GM23338 (cell line): ENCODE measurements at regions not wholly inside any gene's neighbourhood (a gene's known extent, or its start where the extent isn't known, plus 50 kb on each side); places are given as distances from the start of the nearest gene placed in this dataset.

Experiments used
- ATAC-seq: fragments of 200-7000 bp; cut with Tn5 transposase; 3 replicates; pipeline ENCODE4 v1.9.1; 2020
- DNase-seq: peaks from one replicate; pipeline ENCODE4 v3.0.0-alpha.2; 2015; ENCODE audit warnings: low spot score
- H2AFZ ChIP-seq: fragments of 200-600 bp; sonication (generic); 2 replicates; pipeline ENCODE4 v1.8.0; 2016; ENCODE audit warnings: antibody characterized with exemption, mild to moderate bottlenecking, moderate library complexity
- H3F3A ChIP-seq: fragments of 200-600 bp; sonication (generic); replicated peaks from 2 replicates; pipeline ENCODE4 v1.8.0; 2017; ENCODE audit warnings: antibody characterized with exemption, mixed run types, low read depth
- H3K27ac ChIP-seq: fragments of 200-600 bp; sonication (generic); 2 replicates; pipeline ENCODE4 v1.6.1; 2016; ENCODE audit warnings: low read depth
- H3K27me3 ChIP-seq: fragments of 200-600 bp; sonication (generic); 2 replicates; pipeline ENCODE4 v1.8.0; 2016; ENCODE audit warnings: mild to moderate bottlenecking, mixed run types, moderate library complexity; ENCODE audit not compliant: insufficient read depth
- H3K36me3 ChIP-seq: fragments of 200-600 bp; sonication (generic); 2 replicates; pipeline ENCODE4 v1.8.0; 2016; ENCODE audit warnings: mild to moderate bottlenecking; ENCODE audit not compliant: insufficient read depth
- H3K4me1 ChIP-seq: fragments of 200-600 bp; sonication (generic); 2 replicates; pipeline ENCODE4 v1.8.0; 2016; ENCODE audit warnings: mild to moderate bottlenecking, moderate library complexity; ENCODE audit not compliant: insufficient read depth
- H3K4me2 ChIP-seq: fragments of 200-600 bp; sonication (generic); 2 replicates; pipeline ENCODE4 v1.7.1; 2017; ENCODE audit warnings: mixed run types
- H3K4me3 ChIP-seq: fragments of 200-600 bp; sonication (generic); 2 replicates; pipeline ENCODE4 v1.6.1; 2016; ENCODE audit warnings: mixed run types
- H3K79me2 ChIP-seq: fragments of 200-600 bp; sonication (generic); replicated peaks from 2 replicates; pipeline ENCODE4 v1.8.0; 2017; ENCODE audit warnings: mild to moderate bottlenecking; ENCODE audit not compliant: insufficient read depth
- H3K9me2 ChIP-seq: fragments of 200-600 bp; sonication (generic); 2 replicates; pipeline ENCODE4 v1.8.0; 2017; ENCODE audit not compliant: insufficient read depth
- H4K20me1 ChIP-seq: fragments of 200-600 bp; sonication (generic); replicated peaks from 2 replicates; pipeline ENCODE4 v1.8.0; 2017; ENCODE audit warnings: mild to moderate bottlenecking; ENCODE audit not compliant: insufficient read depth
- H3K27ac Mint-ChIP-seq: 2 replicates; pipeline ENCODE4 v1.8.0; 2020; ENCODE audit warnings: inconsistent platforms, mild to moderate bottlenecking, moderate library complexity, mixed read lengths
- H3K27me3 Mint-ChIP-seq: 3 replicates; pipeline ENCODE4 v1.8.0; 2022; ENCODE audit warnings: low read depth, mild to moderate bottlenecking, moderate library complexity, mixed read lengths, inconsistent platforms; ENCODE audit not compliant: insufficient read depth, poor library complexity
- H3K36me3 Mint-ChIP-seq: 3 replicates; pipeline ENCODE4 v1.8.0; 2021; ENCODE audit warnings: low read depth, mild to moderate bottlenecking, inconsistent platforms, moderate library complexity, mixed read lengths
- H3K4me1 Mint-ChIP-seq: 3 replicates; pipeline ENCODE4 v1.8.0; 2020; ENCODE audit warnings: mild to moderate bottlenecking, inconsistent platforms, mixed read lengths
- H3K4me3 Mint-ChIP-seq: 3 replicates; pipeline ENCODE4 v1.8.0; 2021; ENCODE audit warnings: moderate library complexity, mild to moderate bottlenecking, inconsistent platforms, mixed read lengths
- H3K9me3 Mint-ChIP-seq: 3 replicates; pipeline ENCODE4 v1.8.0; 2020; ENCODE audit warnings: moderate library complexity, mild to moderate bottlenecking, inconsistent platforms, mixed read lengths
- CREB1 ChIP-seq: fragments of 250-450 bp; sonication (Bioruptor Pico); IDR thresholded peaks from 2 replicates; pipeline ENCODE4 v1.5.0; 2020; ENCODE audit warnings: low read depth, mild to moderate bottlenecking, moderate library complexity
- EZH2phosphoT487 ChIP-seq: fragments of 200-600 bp; sonication (generic); IDR thresholded peaks from one replicate; pipeline ENCODE4 v1.8.1; 2018; ENCODE audit warnings: antibody characterized with exemption; ENCODE audit not compliant: unreplicated experiment
- JUNB ChIP-seq: IDR thresholded peaks from one replicate; pipeline ENCODE4 v1.6.1; 2016; ENCODE audit warnings: antibody characterized with exemption; ENCODE audit not compliant: unreplicated experiment
- NANOG ChIP-seq: IDR thresholded peaks from 2 replicates; pipeline ENCODE4 v1.6.1; 2016; ENCODE audit warnings: antibody characterized with exemption, borderline replicate concordance
- POLR2AphosphoS5 ChIP-seq: IDR thresholded peaks from 2 replicates; pipeline ENCODE4 v1.6.1; 2016; ENCODE audit warnings: antibody characterized with exemption, low read depth
- STAT1 ChIP-seq: IDR thresholded peaks from one replicate; pipeline ENCODE4 v1.6.1; 2016; ENCODE audit warnings: antibody characterized with exemption; ENCODE audit not compliant: unreplicated experiment
- ZNF114 ChIP-seq: fragments of 250-450 bp; sonication (Bioruptor Pico); IDR thresholded peaks from 2 replicates; pipeline ENCODE4 v1.5.0; 2020; ENCODE audit warnings: mild to moderate bottlenecking, moderate library complexity
- ZNF331 ChIP-seq: fragments of 250-450 bp; sonication (Bioruptor Pico); IDR thresholded peaks from 2 replicates; pipeline ENCODE4 v1.5.0; 2020; ENCODE audit warnings: low read depth, mild to moderate bottlenecking, moderate library complexity
- TF ChIP-seq, protein P1 (sequence below): IDR thresholded peaks from 2 replicates; pipeline ENCODE4 v1.6.1; 2016; ENCODE audit warnings: antibody characterized with exemption
- TF ChIP-seq, protein P2 (sequence below): fragments of 250-450 bp; sonication (Bioruptor Pico); IDR thresholded peaks from 2 replicates; pipeline ENCODE4 v1.5.0; 2020; ENCODE audit warnings: mild to moderate bottlenecking, moderate library complexity
- TF ChIP-seq, protein P3 (sequence below), 2 experiments: fragments of 200-600 bp in 1 of 2; sonication (generic) in 1 of 2; conservative IDR thresholded peaks; 2 replicates each; pipeline versions ENCODE4 v1.5.1 to v1.6.1; 2016 to 2017; ENCODE audit warnings: antibody characterized with exemption in 2 of 2, low read depth in 2 of 2, mild to moderate bottlenecking in 2 of 2, moderate library complexity in 1 of 2
- TF ChIP-seq, protein P4 (sequence below): IDR thresholded peaks from one replicate; pipeline ENCODE4 v1.6.1; 2018; ENCODE audit warnings: antibody characterized with exemption; ENCODE audit not compliant: unreplicated experiment

DNA sequence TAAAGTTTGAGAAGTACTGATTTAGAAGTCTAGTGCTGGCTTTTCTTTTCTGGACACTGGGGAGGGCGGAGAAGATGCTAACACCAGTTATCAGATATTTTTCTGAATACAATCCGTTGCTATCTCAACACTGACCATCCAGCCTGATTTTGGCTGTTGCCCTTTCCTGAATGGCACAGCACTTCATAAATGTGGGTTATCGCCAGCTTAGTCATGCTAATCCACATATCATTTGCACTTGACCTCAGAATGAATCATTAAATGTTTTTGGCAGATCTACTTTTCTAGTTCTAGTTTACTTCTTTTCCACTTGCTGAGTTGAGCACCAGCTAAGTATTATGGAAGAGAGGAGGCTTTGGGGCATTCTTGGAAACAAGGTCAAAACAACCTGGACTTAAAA is 60.8 kb upstream of the ESX1 start:
- H3K9me3 Mint-ChIP-seq = no peaks in the 10 kb centered on the region
- H3K27ac Mint-ChIP-seq = no peak overlapping the region
- Histone ChIP-seq H3K27ac (no peak overlapping the region), H4K20me1 (no peaks in the 10 kb centered on the region), H3K36me3 (no peaks in the 10 kb centered on the region), H3K4me2 (no peak overlapping the region), H3F3A (no peaks in the 10 kb centered on the region), H3K9me2 (no peaks in the 10 kb centered on the region), H3K79me2 (no peaks in the 10 kb centered on the region), H3K27me3 (no peaks in the 10 kb centered on the region), H2AFZ (no peak overlapping the region), H3K4me3 (no peak overlapping the region), H3K4me1 (0 out of 2 replicates have a peak, but pooled peaks cover 7% of the 10 kb centered on the region)
- TF ChIP-seq ZNF331 (CRISPR knock-in tag) (no peak), EZH2phosphoT487 (no peak), JUNB (no peak), POLR2AphosphoS5 (no peak), NANOG (no peak), STAT1 (no peak), CREB1 (CRISPR knock-in tag) (no peak), ZNF114 (no peak)
- TF ChIP-seq, protein P1, sequence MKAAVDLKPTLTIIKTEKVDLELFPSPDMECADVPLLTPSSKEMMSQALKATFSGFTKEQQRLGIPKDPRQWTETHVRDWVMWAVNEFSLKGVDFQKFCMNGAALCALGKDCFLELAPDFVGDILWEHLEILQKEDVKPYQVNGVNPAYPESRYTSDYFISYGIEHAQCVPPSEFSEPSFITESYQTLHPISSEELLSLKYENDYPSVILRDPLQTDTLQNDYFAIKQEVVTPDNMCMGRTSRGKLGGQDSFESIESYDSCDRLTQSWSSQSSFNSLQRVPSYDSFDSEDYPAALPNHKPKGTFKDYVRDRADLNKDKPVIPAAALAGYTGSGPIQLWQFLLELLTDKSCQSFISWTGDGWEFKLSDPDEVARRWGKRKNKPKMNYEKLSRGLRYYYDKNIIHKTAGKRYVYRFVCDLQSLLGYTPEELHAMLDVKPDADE = no peak
- TF ChIP-seq, protein P2, sequence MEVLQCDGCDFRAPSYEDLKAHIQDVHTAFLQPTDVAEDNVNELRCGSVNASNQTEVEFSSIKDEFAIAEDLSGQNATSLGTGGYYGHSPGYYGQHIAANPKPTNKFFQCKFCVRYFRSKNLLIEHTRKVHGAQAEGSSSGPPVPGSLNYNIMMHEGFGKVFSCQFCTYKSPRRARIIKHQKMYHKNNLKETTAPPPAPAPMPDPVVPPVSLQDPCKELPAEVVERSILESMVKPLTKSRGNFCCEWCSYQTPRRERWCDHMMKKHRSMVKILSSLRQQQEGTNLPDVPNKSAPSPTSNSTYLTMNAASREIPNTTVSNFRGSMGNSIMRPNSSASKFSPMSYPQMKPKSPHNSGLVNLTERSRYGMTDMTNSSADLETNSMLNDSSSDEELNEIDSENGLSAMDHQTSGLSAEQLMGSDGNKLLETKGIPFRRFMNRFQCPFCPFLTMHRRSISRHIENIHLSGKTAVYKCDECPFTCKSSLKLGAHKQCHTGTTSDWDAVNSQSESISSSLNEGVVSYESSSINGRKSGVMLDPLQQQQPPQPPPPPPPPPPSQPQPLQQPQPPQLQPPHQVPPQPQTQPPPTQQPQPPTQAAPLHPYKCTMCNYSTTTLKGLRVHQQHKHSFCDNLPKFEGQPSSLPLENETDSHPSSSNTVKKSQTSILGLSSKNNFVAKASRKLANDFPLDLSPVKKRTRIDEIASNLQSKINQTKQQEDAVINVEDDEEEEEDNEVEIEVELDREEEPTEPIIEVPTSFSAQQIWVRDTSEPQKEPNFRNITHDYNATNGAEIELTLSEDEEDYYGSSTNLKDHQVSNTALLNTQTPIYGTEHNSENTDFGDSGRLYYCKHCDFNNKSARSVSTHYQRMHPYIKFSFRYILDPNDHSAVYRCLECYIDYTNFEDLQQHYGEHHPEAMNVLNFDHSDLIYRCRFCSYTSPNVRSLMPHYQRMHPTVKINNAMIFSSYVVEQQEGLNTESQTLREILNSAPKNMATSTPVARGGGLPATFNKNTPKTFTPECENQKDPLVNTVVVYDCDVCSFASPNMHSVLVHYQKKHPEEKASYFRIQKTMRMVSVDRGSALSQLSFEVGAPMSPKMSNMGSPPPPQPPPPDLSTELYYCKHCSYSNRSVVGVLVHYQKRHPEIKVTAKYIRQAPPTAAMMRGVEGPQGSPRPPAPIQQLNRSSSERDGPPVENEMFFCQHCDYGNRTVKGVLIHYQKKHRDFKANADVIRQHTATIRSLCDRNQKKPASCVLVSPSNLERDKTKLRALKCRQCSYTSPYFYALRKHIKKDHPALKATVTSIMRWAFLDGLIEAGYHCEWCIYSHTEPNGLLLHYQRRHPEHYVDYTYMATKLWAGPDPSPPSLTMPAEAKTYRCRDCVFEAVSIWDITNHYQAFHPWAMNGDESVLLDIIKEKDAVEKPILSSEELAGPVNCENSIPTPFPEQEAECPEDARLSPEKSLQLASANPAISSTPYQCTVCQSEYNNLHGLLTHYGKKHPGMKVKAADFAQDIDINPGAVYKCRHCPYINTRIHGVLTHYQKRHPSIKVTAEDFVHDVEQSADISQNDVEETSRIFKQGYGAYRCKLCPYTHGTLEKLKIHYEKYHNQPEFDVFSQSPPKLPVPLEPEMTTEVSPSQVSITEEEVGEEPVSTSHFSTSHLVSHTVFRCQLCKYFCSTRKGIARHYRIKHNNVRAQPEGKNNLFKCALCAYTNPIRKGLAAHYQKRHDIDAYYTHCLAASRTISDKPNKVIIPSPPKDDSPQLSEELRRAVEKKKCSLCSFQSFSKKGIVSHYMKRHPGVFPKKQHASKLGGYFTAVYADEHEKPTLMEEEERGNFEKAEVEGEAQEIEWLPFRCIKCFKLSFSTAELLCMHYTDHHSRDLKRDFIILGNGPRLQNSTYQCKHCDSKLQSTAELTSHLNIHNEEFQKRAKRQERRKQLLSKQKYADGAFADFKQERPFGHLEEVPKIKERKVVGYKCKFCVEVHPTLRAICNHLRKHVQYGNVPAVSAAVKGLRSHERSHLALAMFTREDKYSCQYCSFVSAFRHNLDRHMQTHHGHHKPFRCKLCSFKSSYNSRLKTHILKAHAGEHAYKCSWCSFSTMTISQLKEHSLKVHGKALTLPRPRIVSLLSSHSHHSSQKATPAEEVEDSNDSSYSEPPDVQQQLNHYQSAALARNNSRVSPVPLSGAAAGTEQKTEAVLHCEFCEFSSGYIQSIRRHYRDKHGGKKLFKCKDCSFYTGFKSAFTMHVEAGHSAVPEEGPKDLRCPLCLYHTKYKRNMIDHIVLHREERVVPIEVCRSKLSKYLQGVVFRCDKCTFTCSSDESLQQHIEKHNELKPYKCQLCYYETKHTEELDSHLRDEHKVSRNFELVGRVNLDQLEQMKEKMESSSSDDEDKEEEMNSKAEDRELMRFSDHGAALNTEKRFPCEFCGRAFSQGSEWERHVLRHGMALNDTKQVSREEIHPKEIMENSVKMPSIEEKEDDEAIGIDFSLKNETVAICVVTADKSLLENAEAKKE (CRISPR knock-in tag) = no peak
- TF ChIP-seq, protein P3, sequence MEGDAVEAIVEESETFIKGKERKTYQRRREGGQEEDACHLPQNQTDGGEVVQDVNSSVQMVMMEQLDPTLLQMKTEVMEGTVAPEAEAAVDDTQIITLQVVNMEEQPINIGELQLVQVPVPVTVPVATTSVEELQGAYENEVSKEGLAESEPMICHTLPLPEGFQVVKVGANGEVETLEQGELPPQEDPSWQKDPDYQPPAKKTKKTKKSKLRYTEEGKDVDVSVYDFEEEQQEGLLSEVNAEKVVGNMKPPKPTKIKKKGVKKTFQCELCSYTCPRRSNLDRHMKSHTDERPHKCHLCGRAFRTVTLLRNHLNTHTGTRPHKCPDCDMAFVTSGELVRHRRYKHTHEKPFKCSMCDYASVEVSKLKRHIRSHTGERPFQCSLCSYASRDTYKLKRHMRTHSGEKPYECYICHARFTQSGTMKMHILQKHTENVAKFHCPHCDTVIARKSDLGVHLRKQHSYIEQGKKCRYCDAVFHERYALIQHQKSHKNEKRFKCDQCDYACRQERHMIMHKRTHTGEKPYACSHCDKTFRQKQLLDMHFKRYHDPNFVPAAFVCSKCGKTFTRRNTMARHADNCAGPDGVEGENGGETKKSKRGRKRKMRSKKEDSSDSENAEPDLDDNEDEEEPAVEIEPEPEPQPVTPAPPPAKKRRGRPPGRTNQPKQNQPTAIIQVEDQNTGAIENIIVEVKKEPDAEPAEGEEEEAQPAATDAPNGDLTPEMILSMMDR (conservative IDR thresholded peaks at IDR 0.05; ENCODE audit: low read depth in 2 of 2) = no peak
- TF ChIP-seq, protein P4, sequence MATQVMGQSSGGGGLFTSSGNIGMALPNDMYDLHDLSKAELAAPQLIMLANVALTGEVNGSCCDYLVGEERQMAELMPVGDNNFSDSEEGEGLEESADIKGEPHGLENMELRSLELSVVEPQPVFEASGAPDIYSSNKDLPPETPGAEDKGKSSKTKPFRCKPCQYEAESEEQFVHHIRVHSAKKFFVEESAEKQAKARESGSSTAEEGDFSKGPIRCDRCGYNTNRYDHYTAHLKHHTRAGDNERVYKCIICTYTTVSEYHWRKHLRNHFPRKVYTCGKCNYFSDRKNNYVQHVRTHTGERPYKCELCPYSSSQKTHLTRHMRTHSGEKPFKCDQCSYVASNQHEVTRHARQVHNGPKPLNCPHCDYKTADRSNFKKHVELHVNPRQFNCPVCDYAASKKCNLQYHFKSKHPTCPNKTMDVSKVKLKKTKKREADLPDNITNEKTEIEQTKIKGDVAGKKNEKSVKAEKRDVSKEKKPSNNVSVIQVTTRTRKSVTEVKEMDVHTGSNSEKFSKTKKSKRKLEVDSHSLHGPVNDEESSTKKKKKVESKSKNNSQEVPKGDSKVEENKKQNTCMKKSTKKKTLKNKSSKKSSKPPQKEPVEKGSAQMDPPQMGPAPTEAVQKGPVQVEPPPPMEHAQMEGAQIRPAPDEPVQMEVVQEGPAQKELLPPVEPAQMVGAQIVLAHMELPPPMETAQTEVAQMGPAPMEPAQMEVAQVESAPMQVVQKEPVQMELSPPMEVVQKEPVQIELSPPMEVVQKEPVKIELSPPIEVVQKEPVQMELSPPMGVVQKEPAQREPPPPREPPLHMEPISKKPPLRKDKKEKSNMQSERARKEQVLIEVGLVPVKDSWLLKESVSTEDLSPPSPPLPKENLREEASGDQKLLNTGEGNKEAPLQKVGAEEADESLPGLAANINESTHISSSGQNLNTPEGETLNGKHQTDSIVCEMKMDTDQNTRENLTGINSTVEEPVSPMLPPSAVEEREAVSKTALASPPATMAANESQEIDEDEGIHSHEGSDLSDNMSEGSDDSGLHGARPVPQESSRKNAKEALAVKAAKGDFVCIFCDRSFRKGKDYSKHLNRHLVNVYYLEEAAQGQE = no peak
- no peaks in the 10 kb centered on the region for H3K36me3 Mint-ChIP-seq
- peaks cover 16% of the 10 kb centered on the region; the same call in 2 of the 3 replicates for H3K4me1 Mint-ChIP-seq
- ATAC-seq (no peak), DNase-seq (no peak)
- H3K27me3 Mint-ChIP-seq = peaks cover 2% of the 10 kb centered on the region
- H3K4me3 Mint-ChIP-seq = no peak overlapping the region
